A549 (cell line): ENCODE measurements at regions not wholly inside any gene's neighbourhood (a gene's known extent, or its start where the extent isn't known, plus 50 kb on each side); places are given as distances from the start of the nearest gene placed in this dataset.

Experiments used
- ATAC-seq, 2 experiments: fragments of 200-7000 bp in 1 of 2; fragments of >200 bp in 1 of 2; cut with Nextera tagmentation in 1 of 2; cut with Tn5 transposase in 1 of 2; 3 replicates each; pipeline versions ENCODE4 v1.8.0 to v1.9.1; 2018 to 2020; ENCODE audit warnings: mild to moderate bottlenecking in 1 of 2, moderate library complexity in 1 of 2
- CTCF ChIA-PET: fragments of 300-600 bp; sonication (Branson Sonifier 250); formaldehyde crosslinking; extraction: SDS; loops from one replicate; lab custom pipeline; 2021; ENCODE audit warnings: antibody characterized with exemption, inconsistent platforms; lab: Yijun Ruan, JAX
- POLR2A ChIA-PET: fragments of 350-600 bp; formaldehyde crosslinking; extraction: SDS; loops from one replicate; lab custom pipeline; 2021; ENCODE audit warnings: antibody characterized with exemption, inconsistent platforms; lab: Yijun Ruan, JAX
- DNase-seq, 2 experiments: peaks; one replicate each; pipeline versions ENCODE4 v3.0.0 to v3.0.0-alpha.2; 2011 to 2016; ENCODE audit warnings: low read depth in 1 of 2, low spot score in 1 of 2
- FAIRE-seq: peaks from 2 replicates; lab custom pipeline; 2011; peaks lifted over from hg19 to GRCh38; lab: Jason Lieb, UNC
- H3K27ac ChIP-seq, 2 experiments: fragments of >200 bp; sonication (Bioruptor Twin); formaldehyde crosslinking; 3 replicates each; pipeline ENCODE4 v1.5.1; 2016 to 2017
- H3K4me1 ChIP-seq: fragments of >200 bp; sonication (Bioruptor Twin); formaldehyde crosslinking; 3 replicates; pipeline ENCODE4 v1.6.1; 2016
- H3K4me2 ChIP-seq: fragments of >200 bp; sonication (Bioruptor Twin); formaldehyde crosslinking; 3 replicates; pipeline ENCODE4 v1.6.1; 2016
- H3K4me3 ChIP-seq: fragments of >200 bp; sonication (Bioruptor Twin); formaldehyde crosslinking; 3 replicates; pipeline ENCODE4 v1.5.1; 2016
- H3K9me3 ChIP-seq: fragments of >200 bp; sonication (Bioruptor Twin); formaldehyde crosslinking; 3 replicates; pipeline ENCODE4 v1.6.1; 2016
- ATOH8 ChIP-seq: fragments of 250-450 bp; sonication (Bioruptor Pico); IDR thresholded peaks from 2 replicates; pipeline ENCODE4 v1.5.0; 2020; ENCODE audit warnings: low read depth, mild to moderate bottlenecking, moderate library complexity
- CBX8 ChIP-seq: fragments of 200-600 bp; sonication (generic); IDR thresholded peaks from 2 replicates; pipeline ENCODE4 v1.6.1; 2016
- CEBPB ChIP-seq, 2 experiments: fragments of >200 bp in 1 of 2; sonication (Bioruptor Twin) in 1 of 2; formaldehyde crosslinking in 1 of 2; IDR thresholded peaks; 2 replicates each; pipeline ENCODE4 v1.6.1; 2012 to 2016
- FOXS1 ChIP-seq: fragments of 250-450 bp; sonication (Bioruptor Pico); IDR thresholded peaks from 2 replicates; pipeline ENCODE4 v1.5.0; 2020; ENCODE audit warnings: mild to moderate bottlenecking, moderate library complexity
- HDAC2 ChIP-seq: fragments of 200-600 bp; sonication (generic); IDR thresholded peaks from 2 replicates; pipeline ENCODE4 v1.6.1; 2016
- JUNB ChIP-seq: fragments of >200 bp; sonication (Bioruptor Twin); formaldehyde crosslinking; IDR thresholded peaks from 2 replicates; pipeline ENCODE4 v1.6.1; 2016
- NFE2L2 ChIP-seq: fragments of 150-350 bp; conservative IDR thresholded peaks from 2 replicates; pipeline ENCODE4 v1.6.1; 2014; ENCODE audit warnings: low read length
- NPAS2 ChIP-seq: fragments of 250-450 bp; sonication (Bioruptor Pico); IDR thresholded peaks from 2 replicates; pipeline ENCODE4 v1.8.0; 2022; ENCODE audit warnings: mild to moderate bottlenecking, moderate library complexity, borderline replicate concordance
- NR3C1 ChIP-seq: fragments of >200 bp; sonication (Bioruptor Twin); formaldehyde crosslinking; IDR thresholded peaks from 3 replicates; pipeline ENCODE4 v1.6.1; 2017
- PHF8 ChIP-seq: fragments of 200-600 bp; sonication (generic); IDR thresholded peaks from 2 replicates; pipeline ENCODE4 v1.6.1; 2016; ENCODE audit warnings: low read depth, mild to moderate bottlenecking, antibody characterized with exemption, moderate library complexity, borderline replicate concordance
- RARB ChIP-seq: fragments of 250-450 bp; sonication (Bioruptor Pico); IDR thresholded peaks from 2 replicates; pipeline ENCODE4 v1.8.0; 2021; ENCODE audit warnings: mild to moderate bottlenecking, moderate library complexity
- RCOR1 ChIP-seq: fragments of 150-350 bp; IDR thresholded peaks from 2 replicates; pipeline ENCODE4 v1.6.1; 2014; ENCODE audit warnings: antibody characterized with exemption, low read length, low read depth
- TFCP2L1 ChIP-seq: fragments of 250-450 bp; sonication (Bioruptor Pico); IDR thresholded peaks from 2 replicates; pipeline ENCODE4 v1.5.0; 2021; ENCODE audit warnings: mild to moderate bottlenecking
- TP53 ChIP-seq: fragments of 250-450 bp; sonication (Bioruptor Pico); IDR thresholded peaks from 2 replicates; pipeline ENCODE4 v1.5.0; 2021; ENCODE audit warnings: mild to moderate bottlenecking, moderate library complexity
- ZFP36 ChIP-seq: fragments of 450-650 bp; IDR thresholded peaks from 2 replicates; pipeline ENCODE4 v1.6.1; 2014; ENCODE audit warnings: borderline replicate concordance; ENCODE audit not compliant: partially characterized antibody
- ZNF302 ChIP-seq: fragments of 250-450 bp; sonication (Bioruptor Pico); IDR thresholded peaks from 2 replicates; pipeline ENCODE4 v1.9.0; 2021; ENCODE audit warnings: inconsistent platforms, mild to moderate bottlenecking, moderate library complexity
- WGBS: methylation state at CpG from one replicate; pipeline ENCODE4 v1.1.6; 2017; ENCODE audit errors: missing lambda C conversion rate; 5-methylcytosine and 5-hydroxymethylcytosine counted together
- TF ChIP-seq, protein P1 (sequence below): fragments of 150-350 bp; IDR thresholded peaks from 2 replicates; pipeline ENCODE4 v1.6.1; 2014; ENCODE audit warnings: low read depth, mild to moderate bottlenecking, low read length
- TF ChIP-seq, protein P2 (sequence below): IDR thresholded peaks from 2 replicates; pipeline ENCODE4 v1.6.1; 2012
- TF ChIP-seq, protein P3 (sequence below): IDR thresholded peaks from 2 replicates; pipeline ENCODE4 v1.6.1; 2012

DNA sequence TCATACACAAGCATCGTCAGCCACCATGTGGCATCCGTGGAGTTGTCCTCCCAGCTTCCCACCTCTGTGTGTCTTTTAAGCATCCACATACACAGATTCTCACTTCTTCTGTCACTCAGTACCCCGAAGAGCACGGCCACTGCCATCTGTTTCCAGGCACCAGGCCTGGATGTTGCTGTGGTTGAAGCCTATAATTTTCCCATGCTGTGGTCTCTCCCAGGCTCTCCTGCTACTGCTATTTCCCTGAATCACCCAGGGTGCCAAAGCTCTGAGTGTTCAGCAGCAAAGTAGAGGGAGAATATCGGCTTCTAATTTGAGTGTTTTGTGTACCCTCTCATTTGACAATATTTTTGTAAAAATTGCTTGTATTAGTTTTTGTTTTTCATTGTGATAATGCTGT, 265.7 kb downstream of the DIPK2A start:
- 11% methylated on average over 5 of the region's 5 CpGs for WGBS
- CTCF ChIA-PET: interaction anchor here (0.5 kb wide), 1 partner anchor 1450 kb away, joined by 3 read pairs; no protein-coding TSS in a partner anchor
- Histone ChIP-seq H3K4me3 (no peak overlapping the region), H3K4me2 (no peak overlapping the region), H3K27ac (no peak overlapping the region), H3K9me3 (no peaks in the 10 kb centered on the region), H3K4me1 (no peaks in the 10 kb centered on the region)
- no peak for FAIRE-seq
- POLR2A ChIA-PET: no interaction called here
- no peak for ATAC-seq
- TF ChIP-seq TFCP2L1 (CRISPR knock-in tag) (no peak), NR3C1 (no peak), RCOR1 (no peak), HDAC2 (no peak), ZNF302 (no peak), PHF8 (no peak), FOXS1 (CRISPR knock-in tag) (no peak), NPAS2 (CRISPR knock-in tag) (no peak), NFE2L2 (no peak), ATOH8 (CRISPR knock-in tag) (no peak), TP53 (CRISPR knock-in tag) (no peak), ZFP36 (no peak), JUNB (no peak), CEBPB (IDR thresholded peaks at IDR 0.05) (no peak), RARB (CRISPR knock-in tag) (no peak)
- TF ChIP-seq, protein P1, sequence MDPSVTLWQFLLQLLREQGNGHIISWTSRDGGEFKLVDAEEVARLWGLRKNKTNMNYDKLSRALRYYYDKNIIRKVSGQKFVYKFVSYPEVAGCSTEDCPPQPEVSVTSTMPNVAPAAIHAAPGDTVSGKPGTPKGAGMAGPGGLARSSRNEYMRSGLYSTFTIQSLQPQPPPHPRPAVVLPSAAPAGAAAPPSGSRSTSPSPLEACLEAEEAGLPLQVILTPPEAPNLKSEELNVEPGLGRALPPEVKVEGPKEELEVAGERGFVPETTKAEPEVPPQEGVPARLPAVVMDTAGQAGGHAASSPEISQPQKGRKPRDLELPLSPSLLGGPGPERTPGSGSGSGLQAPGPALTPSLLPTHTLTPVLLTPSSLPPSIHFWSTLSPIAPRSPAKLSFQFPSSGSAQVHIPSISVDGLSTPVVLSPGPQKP: no peak
- TF ChIP-seq, protein P2, sequence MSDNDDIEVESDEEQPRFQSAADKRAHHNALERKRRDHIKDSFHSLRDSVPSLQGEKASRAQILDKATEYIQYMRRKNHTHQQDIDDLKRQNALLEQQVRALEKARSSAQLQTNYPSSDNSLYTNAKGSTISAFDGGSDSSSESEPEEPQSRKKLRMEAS: no peak
- DNase-seq: no peak

GRCh38 chr3:144241404-144241803, 269.8 kb downstream of the DIPK2A start:
- FAIRE-seq: no peak

More at GRCh38 chr3:144241404-144241803, 269.8 kb downstream of the DIPK2A start:
- DNase-seq: no peak
- Histone ChIP-seq H3K9me3 (no peaks in the 10 kb centered on the region), H3K4me2 (no peak overlapping the region), H3K4me3 (no peak overlapping the region), H3K4me1 (no peaks in the 10 kb centered on the region), H3K27ac (no peak overlapping the region)
- WGBS: 3% methylated on average over 4 of the region's 4 CpGs
- CTCF ChIA-PET: no interaction called here
- TF ChIP-seq, protein P3, sequence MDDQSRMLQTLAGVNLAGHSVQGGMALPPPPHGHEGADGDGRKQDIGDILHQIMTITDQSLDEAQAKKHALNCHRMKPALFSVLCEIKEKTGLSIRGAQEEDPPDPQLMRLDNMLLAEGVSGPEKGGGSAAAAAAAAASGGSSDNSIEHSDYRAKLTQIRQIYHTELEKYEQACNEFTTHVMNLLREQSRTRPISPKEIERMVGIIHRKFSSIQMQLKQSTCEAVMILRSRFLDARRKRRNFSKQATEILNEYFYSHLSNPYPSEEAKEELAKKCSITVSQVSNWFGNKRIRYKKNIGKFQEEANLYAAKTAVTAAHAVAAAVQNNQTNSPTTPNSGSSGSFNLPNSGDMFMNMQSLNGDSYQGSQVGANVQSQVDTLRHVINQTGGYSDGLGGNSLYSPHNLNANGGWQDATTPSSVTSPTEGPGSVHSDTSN: no peak
- TF ChIP-seq TFCP2L1 (CRISPR knock-in tag) (no peak), TP53 (CRISPR knock-in tag) (no peak), CBX8 (no peak), ATOH8 (CRISPR knock-in tag) (no peak)
- TF ChIP-seq, protein P1: no peak
- POLR2A ChIA-PET: no interaction called here
- ATAC-seq: no peak
